Ovary (tissue), 3 donors: ENCODE measurements at regions not wholly inside any gene's neighbourhood (a gene's known extent, or its start where the extent isn't known, plus 50 kb on each side); places are given as distances from the start of the nearest gene placed in this dataset.

ENCODE experiments used
- EP300 ChIP-seq: sonication (generic); formaldehyde crosslinking; IDR thresholded peaks from one replicate; pipeline ENCODE4 v1.6.1; 2017; ENCODE audit warnings: antibody characterized with exemption
- POLR2A ChIP-seq: fragments of 450-650 bp; IDR thresholded peaks from one replicate; pipeline ENCODE4 v1.6.1; 2017; ENCODE audit warnings: antibody characterized with exemption, mild to moderate bottlenecking, moderate library complexity
- TF ChIP-seq, protein P1 (sequence below), 3 donors: fragments of 450-650 bp in 2 of 3; fragments of 200-600 bp in 1 of 3; IDR thresholded peaks; one replicate each; pipeline versions ENCODE4 v1.5.1 to v1.8.0; 2016 to 2022; ENCODE audit warnings: antibody characterized with exemption in 3 of 3, mild to moderate bottlenecking in 1 of 3
- donor health status: DM: no; HTN: no; CAD: no.

- TF ChIP-seq, protein P1, sequence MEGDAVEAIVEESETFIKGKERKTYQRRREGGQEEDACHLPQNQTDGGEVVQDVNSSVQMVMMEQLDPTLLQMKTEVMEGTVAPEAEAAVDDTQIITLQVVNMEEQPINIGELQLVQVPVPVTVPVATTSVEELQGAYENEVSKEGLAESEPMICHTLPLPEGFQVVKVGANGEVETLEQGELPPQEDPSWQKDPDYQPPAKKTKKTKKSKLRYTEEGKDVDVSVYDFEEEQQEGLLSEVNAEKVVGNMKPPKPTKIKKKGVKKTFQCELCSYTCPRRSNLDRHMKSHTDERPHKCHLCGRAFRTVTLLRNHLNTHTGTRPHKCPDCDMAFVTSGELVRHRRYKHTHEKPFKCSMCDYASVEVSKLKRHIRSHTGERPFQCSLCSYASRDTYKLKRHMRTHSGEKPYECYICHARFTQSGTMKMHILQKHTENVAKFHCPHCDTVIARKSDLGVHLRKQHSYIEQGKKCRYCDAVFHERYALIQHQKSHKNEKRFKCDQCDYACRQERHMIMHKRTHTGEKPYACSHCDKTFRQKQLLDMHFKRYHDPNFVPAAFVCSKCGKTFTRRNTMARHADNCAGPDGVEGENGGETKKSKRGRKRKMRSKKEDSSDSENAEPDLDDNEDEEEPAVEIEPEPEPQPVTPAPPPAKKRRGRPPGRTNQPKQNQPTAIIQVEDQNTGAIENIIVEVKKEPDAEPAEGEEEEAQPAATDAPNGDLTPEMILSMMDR (IDR thresholded peaks at IDR 0.05) = no peak
- TF ChIP-seq POLR2A (no peak), EP300 (no peak)
Observed at GRCh38 chr2:5203134-5203755, 488.9 kb upstream of the SOX11 start.
